ENCODE measurements at regions not wholly inside any gene's neighbourhood (a gene's known extent, or its start where the extent isn't known, plus 50 kb on each side); places are given as distances from the start of the nearest gene placed in this dataset.

DNA sequence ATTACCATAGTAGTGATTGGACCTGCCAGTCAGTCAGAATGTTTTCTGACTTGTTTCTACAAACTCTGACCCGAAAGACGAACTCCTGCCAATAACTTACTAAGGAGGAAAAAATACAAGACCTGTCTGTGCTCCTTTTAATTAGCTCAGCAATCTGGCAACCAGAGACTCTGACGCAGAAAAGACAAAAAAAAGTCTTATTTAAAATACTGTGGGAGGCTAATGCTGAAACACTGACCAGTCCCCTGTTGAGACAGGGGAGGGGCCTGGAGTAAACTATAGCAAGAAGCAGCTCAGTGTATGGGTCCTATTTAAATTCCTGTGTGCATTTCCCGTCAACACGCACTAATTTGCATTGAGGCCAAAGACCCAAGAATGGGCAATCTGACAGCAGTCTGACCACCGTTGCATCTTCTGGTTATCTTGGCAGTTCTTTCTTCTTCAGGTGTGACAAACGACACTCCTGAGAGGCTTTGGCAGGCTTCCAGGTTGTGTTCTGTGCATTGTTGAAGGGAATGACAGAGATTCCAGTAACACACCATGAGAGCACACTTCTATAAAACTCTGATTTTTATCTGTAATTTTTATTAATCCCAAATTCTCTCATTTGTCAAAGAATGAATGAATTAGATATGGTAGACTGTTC is 1114.3 kb downstream of the IGSF11 start:
- TF ChIP-seq ZNF8 (CRISPR knock-in tag; IDR thresholded peaks at IDR 0.05) (no peak), ISL1 (CRISPR knock-in tag; IDR thresholded peaks at IDR 0.05) (peak; percentile 80), CSDC2 (CRISPR knock-in tag; IDR thresholded peaks at IDR 0.05) (no peak), TCF4 (CRISPR knock-in tag; IDR thresholded peaks at IDR 0.05; ENCODE audit: borderline replicate concordance) (peak; percentile 72), ZNF70 (CRISPR knock-in tag; IDR thresholded peaks at IDR 0.05) (no peak), SNAI2 (CRISPR knock-in tag; IDR thresholded peaks at IDR 0.05) (0 out of 2 replicates have a peak, but pooled peaks have one; percentile 40), PPARA (CRISPR knock-in tag; IDR thresholded peaks at IDR 0.05; ENCODE audit: borderline replicate concordance) (no peak)
- TF ChIP-seq, protein P1, sequence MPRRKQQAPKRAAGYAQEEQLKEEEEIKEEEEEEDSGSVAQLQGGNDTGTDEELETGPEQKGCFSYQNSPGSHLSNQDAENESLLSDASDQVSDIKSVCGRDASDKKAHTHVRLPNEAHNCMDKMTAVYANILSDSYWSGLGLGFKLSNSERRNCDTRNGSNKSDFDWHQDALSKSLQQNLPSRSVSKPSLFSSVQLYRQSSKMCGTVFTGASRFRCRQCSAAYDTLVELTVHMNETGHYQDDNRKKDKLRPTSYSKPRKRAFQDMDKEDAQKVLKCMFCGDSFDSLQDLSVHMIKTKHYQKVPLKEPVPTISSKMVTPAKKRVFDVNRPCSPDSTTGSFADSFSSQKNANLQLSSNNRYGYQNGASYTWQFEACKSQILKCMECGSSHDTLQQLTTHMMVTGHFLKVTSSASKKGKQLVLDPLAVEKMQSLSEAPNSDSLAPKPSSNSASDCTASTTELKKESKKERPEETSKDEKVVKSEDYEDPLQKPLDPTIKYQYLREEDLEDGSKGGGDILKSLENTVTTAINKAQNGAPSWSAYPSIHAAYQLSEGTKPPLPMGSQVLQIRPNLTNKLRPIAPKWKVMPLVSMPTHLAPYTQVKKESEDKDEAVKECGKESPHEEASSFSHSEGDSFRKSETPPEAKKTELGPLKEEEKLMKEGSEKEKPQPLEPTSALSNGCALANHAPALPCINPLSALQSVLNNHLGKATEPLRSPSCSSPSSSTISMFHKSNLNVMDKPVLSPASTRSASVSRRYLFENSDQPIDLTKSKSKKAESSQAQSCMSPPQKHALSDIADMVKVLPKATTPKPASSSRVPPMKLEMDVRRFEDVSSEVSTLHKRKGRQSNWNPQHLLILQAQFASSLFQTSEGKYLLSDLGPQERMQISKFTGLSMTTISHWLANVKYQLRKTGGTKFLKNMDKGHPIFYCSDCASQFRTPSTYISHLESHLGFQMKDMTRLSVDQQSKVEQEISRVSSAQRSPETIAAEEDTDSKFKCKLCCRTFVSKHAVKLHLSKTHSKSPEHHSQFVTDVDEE (CRISPR knock-in tag; IDR thresholded peaks at IDR 0.05), result peak; percentile 90
- TF ChIP-seq, protein P2, sequence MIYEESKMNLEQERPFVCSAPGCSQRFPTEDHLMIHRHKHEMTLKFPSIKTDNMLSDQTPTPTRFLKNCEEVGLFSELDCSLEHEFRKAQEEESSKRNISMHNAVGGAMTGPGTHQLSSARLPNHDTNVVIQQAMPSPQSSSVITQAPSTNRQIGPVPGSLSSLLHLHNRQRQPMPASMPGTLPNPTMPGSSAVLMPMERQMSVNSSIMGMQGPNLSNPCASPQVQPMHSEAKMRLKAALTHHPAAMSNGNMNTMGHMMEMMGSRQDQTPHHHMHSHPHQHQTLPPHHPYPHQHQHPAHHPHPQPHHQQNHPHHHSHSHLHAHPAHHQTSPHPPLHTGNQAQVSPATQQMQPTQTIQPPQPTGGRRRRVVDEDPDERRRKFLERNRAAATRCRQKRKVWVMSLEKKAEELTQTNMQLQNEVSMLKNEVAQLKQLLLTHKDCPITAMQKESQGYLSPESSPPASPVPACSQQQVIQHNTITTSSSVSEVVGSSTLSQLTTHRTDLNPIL (CRISPR knock-in tag; IDR thresholded peaks at IDR 0.05; ENCODE audit: low read depth), result 0 out of 2 replicates have a peak, but pooled peaks have one; percentile 25
- TF ChIP-seq, protein P3, sequence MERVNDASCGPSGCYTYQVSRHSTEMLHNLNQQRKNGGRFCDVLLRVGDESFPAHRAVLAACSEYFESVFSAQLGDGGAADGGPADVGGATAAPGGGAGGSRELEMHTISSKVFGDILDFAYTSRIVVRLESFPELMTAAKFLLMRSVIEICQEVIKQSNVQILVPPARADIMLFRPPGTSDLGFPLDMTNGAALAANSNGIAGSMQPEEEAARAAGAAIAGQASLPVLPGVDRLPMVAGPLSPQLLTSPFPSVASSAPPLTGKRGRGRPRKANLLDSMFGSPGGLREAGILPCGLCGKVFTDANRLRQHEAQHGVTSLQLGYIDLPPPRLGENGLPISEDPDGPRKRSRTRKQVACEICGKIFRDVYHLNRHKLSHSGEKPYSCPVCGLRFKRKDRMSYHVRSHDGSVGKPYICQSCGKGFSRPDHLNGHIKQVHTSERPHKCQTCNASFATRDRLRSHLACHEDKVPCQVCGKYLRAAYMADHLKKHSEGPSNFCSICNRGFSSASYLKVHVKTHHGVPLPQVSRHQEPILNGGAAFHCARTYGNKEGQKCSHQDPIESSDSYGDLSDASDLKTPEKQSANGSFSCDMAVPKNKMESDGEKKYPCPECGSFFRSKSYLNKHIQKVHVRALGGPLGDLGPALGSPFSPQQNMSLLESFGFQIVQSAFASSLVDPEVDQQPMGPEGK (CRISPR knock-in tag; IDR thresholded peaks at IDR 0.05; ENCODE audit: borderline replicate concordance), result no peak
- peak; percentile 34; the same call in 2 of the 3 replicates for ATAC-seq

DNA sequence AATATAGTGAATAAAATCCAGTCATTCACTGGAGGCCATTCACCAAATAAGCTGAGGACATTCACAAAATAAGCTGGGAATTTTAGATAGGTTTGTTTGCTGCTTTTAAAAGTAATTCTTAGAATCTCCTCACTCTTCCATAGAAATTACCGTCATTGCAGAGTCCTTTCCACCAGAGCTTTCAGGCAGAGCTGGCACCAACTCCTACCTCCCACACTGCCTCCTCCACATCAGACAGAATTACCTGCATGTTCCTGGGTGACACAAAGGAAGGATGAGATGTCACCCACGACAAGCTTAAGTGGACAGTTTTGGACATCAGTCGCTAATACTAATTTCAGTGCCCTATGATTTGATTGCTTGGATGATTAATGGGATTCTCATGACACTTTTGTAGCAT is 1113.2 kb downstream of the IGSF11 start:
- ATAC-seq, result no peak
- TF ChIP-seq TCF4 (CRISPR knock-in tag; IDR thresholded peaks at IDR 0.05; ENCODE audit: borderline replicate concordance) (no peak), ZNF8 (CRISPR knock-in tag; IDR thresholded peaks at IDR 0.05) (no peak), ZC3H10 (CRISPR knock-in tag; IDR thresholded peaks at IDR 0.05) (no peak), ZFP3 (CRISPR knock-in tag; IDR thresholded peaks at IDR 0.05) (no peak), ZNF70 (CRISPR knock-in tag; IDR thresholded peaks at IDR 0.05) (no peak), ARNTL (CRISPR knock-in tag; IDR thresholded peaks at IDR 0.05; ENCODE audit: borderline replicate concordance, low read depth) (no peak), PPARA (CRISPR knock-in tag; IDR thresholded peaks at IDR 0.05; ENCODE audit: borderline replicate concordance) (no peak), ZFP30 (CRISPR knock-in tag; IDR thresholded peaks at IDR 0.05) (no peak), ESRRG (CRISPR knock-in tag; IDR thresholded peaks at IDR 0.05) (no peak), CSDC2 (CRISPR knock-in tag; IDR thresholded peaks at IDR 0.05) (no peak), SNAI2 (CRISPR knock-in tag; IDR thresholded peaks at IDR 0.05) (no peak), ISL1 (CRISPR knock-in tag; IDR thresholded peaks at IDR 0.05) (no peak), GLIS3 (CRISPR knock-in tag; IDR thresholded peaks at IDR 0.05) (no peak), OSR1 (CRISPR knock-in tag; IDR thresholded peaks at IDR 0.05) (no peak)
- TF ChIP-seq, protein P4, sequence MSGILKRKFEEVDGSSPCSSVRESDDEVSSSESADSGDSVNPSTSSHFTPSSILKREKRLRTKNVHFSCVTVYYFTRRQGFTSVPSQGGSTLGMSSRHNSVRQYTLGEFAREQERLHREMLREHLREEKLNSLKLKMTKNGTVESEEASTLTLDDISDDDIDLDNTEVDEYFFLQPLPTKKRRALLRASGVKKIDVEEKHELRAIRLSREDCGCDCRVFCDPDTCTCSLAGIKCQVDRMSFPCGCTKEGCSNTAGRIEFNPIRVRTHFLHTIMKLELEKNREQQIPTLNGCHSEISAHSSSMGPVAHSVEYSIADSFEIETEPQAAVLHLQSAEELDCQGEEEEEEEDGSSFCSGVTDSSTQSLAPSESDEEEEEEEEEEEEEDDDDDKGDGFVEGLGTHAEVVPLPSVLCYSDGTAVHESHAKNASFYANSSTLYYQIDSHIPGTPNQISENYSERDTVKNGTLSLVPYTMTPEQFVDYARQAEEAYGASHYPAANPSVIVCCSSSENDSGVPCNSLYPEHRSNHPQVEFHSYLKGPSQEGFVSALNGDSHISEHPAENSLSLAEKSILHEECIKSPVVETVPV (CRISPR knock-in tag; IDR thresholded peaks at IDR 0.05), result no peak
- TF ChIP-seq, protein P2 (CRISPR knock-in tag; IDR thresholded peaks at IDR 0.05; ENCODE audit: low read depth), result no peak
- TF ChIP-seq, protein P1 (CRISPR knock-in tag; IDR thresholded peaks at IDR 0.05), result no peak

Data from SK-N-SH treated with all-trans-retinoic acid at 6 μM for 48 hours (cell line).